NCI-H2171 (cell line): ENCODE measurements at regions not wholly inside any gene's neighbourhood (a gene's known extent, or its start where the extent isn't known, plus 50 kb on each side); places are given as distances from the start of the nearest gene placed in this dataset.

Source experiments
- DNase-seq: peaks from one replicate; lab custom pipeline; 2025; lab: John Stamatoyannopoulos, UW

GRCh38 chr11:19472679-19473078, 231.9 kb upstream of the E2F8 start:
- DNase-seq = no peak

GRCh38 chr11:19467904-19468303, 227.2 kb upstream of the E2F8 start:
- no peak for DNase-seq

GRCh38 chr11:19466314-19466713, 225.6 kb upstream of the E2F8 start:
- peak; percentile 37 for DNase-seq

- DNase-seq = no peak
Observed at GRCh38 chr11:19463976-19464375, 223.2 kb upstream of the E2F8 start.

GRCh38 chr11:19460718-19461405, 220.1 kb upstream of the E2F8 start:
- DNase-seq = peak; percentile 63

- no peak for DNase-seq
Observed at GRCh38 chr11:19459240-19459639, 218.5 kb upstream of the E2F8 start.

- DNase-seq = no peak
Observed at GRCh38 chr11:19458721-19459120, 218.0 kb upstream of the E2F8 start.

- DNase-seq = no peak
Observed at GRCh38 chr11:19458231-19458630, 217.5 kb upstream of the E2F8 start.

- DNase-seq = no peak
Observed at GRCh38 chr11:19455731-19456130, 215.0 kb upstream of the E2F8 start.

GRCh38 chr11:19453651-19454257, 213.0 kb upstream of the E2F8 start:
- no peak for DNase-seq

GRCh38 chr11:19451609-19452008, 210.9 kb upstream of the E2F8 start:
- DNase-seq = no peak

GRCh38 chr11:19450282-19450681, 209.5 kb upstream of the E2F8 start:
- DNase-seq = no peak

- DNase-seq = no peak
Observed at GRCh38 chr11:19448651-19449050, 207.9 kb upstream of the E2F8 start.

- no peak for DNase-seq
Observed at GRCh38 chr11:19447150-19447566, 206.4 kb upstream of the E2F8 start.

- DNase-seq = no peak
Observed at GRCh38 chr11:19445771-19446170, 205.0 kb upstream of the E2F8 start.

GRCh38 chr11:19444231-19444630, 203.5 kb upstream of the E2F8 start:
- no peak for DNase-seq

- no peak for DNase-seq
Observed at GRCh38 chr11:19442554-19442910, 201.8 kb upstream of the E2F8 start.

GRCh38 chr11:19441752-19442553, 201.2 kb upstream of the E2F8 start:
- no peak for DNase-seq

GRCh38 chr11:19441288-19441687, 200.5 kb upstream of the E2F8 start:
- no peak for DNase-seq

- DNase-seq = no peak
Observed at GRCh38 chr11:19437760-19438159, 197.0 kb upstream of the E2F8 start.

- no peak for DNase-seq
Observed at GRCh38 chr11:19436932-19437331, 196.2 kb upstream of the E2F8 start.

GRCh38 chr11:19435306-19435989, 194.7 kb upstream of the E2F8 start:
- no peak for DNase-seq

- no peak for DNase-seq
Observed at GRCh38 chr11:19433791-19434190, 193.0 kb upstream of the E2F8 start.
